OCI-LY1 (cell line): ENCODE measurements at regions not wholly inside any gene's neighbourhood (a gene's known extent, or its start where the extent isn't known, plus 50 kb on each side); places are given as distances from the start of the nearest gene placed in this dataset.

Source experiments
- EZH2 ChIP-seq: fragments of 200-600 bp; sonication (generic), shearing (Covaris generic); IDR thresholded peaks from 2 replicates; pipeline ENCODE4 v1.8.0; 2017; ENCODE audit warnings: borderline replicate concordance, mixed run types, mild to moderate bottlenecking, antibody characterized with exemption, low read length, moderate library complexity, mixed read lengths
- TF ChIP-seq, protein P1 (sequence below): fragments of 200-600 bp; sonication (generic), shearing (Covaris generic); IDR thresholded peaks from 2 replicates; pipeline ENCODE4 v1.5.1; 2017; ENCODE audit warnings: mild to moderate bottlenecking, antibody characterized with exemption, low read length, moderate library complexity, mixed read lengths

DNA sequence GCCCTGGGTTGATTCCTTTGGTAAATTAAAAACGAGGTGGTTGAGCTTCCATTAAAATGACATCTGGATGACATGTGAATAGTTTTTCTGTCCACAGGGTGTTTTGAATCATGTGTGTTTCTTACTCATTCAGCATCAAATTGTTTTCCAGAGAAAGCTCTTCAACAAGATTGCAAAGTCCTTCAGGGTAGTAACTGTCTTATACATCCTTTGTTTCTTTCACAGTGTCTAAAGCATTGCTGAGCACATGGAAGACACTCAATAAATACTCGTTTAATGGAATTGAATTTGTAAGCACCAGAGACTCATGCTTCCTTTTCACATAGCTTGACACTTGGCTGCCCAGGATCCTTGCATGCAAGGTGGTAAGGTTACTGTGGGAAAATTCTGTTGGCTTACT lies 223.1 kb upstream of the CNTN6 start:
- TF ChIP-seq, protein P1, sequence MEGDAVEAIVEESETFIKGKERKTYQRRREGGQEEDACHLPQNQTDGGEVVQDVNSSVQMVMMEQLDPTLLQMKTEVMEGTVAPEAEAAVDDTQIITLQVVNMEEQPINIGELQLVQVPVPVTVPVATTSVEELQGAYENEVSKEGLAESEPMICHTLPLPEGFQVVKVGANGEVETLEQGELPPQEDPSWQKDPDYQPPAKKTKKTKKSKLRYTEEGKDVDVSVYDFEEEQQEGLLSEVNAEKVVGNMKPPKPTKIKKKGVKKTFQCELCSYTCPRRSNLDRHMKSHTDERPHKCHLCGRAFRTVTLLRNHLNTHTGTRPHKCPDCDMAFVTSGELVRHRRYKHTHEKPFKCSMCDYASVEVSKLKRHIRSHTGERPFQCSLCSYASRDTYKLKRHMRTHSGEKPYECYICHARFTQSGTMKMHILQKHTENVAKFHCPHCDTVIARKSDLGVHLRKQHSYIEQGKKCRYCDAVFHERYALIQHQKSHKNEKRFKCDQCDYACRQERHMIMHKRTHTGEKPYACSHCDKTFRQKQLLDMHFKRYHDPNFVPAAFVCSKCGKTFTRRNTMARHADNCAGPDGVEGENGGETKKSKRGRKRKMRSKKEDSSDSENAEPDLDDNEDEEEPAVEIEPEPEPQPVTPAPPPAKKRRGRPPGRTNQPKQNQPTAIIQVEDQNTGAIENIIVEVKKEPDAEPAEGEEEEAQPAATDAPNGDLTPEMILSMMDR = no peak
- TF ChIP-seq EZH2 = no peak
